ENCODE measurements at regions not wholly inside any gene's neighbourhood (a gene's known extent, or its start where the extent isn't known, plus 50 kb on each side); places are given as distances from the start of the nearest gene placed in this dataset.

DNA sequence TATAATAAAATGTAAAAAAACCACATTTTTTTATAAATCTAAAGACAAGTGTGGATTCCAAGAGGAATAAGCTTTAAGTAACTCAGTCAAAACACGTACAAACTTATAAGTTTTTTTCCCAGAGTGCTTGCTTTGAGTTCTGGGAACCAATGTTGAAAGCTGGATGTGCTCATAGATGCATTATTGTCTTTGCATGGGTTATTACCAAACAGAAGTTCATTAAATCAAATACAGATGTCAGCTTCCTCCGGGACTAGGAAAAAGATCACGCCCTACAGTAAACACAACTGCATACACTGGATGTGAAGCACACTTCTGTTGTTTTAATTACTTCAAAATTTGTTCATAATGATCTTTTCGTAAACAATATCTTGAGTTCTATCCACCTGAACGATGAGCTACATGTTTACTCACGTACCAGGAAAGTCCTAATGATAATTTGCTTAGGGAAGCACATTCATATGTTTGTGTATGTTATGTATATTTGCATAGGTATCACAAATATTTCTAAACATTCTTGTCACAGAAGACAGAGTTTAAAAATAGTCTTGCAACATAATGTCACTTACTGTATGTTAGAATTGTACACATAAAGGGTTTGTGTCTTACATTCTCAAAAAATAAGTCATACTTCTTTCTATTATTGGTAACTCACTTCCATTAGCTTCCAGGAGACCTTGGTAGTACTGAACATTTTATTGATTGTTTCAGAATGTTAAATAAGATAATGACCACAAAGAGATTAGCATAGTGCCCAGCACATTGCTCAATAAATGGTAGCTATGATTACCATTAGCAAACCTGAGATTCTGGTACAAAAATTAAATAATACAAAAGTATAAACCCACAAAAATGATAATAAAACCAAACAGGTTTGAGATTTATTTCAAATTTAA, 427.4 kb downstream of the CETN3 start:
- no peak for DNase-seq

DNA sequence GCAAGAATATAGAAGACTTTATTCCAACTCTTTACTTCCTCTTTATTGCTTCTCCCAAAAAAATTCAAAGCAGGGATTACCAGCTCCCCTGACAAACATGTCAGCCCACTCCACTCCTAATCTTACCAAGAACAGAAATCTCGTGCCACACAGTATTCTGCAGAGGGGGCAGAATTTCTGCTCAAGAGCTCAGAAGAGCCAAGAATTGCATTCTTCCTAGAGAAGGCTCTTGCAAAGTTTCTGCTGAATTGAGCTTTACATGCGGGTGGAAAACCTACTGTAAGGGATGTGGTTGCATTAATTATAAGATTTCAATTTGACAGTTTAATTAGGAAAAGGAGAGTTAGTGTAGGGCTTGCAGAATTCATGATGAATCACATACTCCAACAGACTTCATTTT, 428.5 kb downstream of the CETN3 start:
- no peak for DNase-seq

DNA sequence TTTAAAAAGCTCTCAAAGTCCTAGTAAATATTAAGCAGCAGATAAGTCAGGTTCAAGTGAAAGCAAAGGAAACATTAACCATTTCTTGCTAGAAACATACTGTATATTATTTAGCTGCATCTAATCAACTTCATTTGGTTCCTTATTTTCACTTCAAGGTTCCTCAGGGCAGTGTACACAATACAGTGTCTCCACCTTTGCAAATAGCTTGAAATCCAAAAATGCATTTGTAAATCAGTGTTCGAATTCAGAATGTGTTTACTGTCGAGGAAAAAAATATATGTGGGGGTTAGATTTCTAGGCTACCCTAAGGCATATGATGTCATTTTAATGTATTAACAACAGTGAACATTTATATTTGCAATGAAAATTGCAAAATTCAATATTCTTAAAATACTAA, 436.0 kb downstream of the CETN3 start:
- no peak for DNase-seq

DNA sequence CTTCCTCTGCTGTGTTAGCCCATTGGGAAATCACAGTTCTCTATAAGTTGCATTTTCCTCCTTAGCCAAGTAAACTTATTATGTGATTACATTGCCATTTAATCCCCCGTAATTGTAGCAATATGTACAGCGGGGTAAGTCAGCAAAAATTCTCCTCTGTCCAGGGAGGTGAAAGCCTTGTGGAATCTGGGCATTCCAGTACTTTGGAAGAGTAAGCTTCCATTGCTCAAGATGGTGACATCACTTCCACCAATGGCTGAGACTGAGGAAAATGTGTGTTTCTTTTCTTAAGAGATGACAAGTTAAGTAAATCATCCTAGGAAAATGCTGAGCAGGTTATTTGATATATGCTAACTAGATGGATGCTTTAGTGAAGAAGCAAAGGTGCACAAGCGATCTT, 436.7 kb downstream of the CETN3 start:
- no peak for DNase-seq

DNA sequence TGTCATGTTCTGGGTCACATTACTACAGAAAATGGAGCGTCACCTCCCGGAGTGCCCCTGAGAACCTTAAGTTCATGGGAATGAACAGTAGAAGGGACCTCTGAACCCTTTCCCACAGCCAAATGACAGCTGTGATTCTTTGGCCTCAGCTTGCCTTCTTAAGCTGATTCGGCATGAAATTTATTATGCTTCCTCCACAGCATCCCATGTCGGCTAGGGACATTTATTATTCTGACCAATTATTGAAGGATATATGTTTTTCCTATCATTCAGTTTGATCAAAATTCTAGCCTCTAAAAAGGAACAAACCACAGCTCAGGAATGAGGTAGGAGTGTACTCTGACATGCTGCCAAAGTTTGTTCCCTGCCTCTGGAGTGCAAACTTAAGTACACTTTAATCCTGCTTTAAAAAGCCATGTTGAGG, 440.6 kb downstream of the CETN3 start:
- no peak for DNase-seq

DNA sequence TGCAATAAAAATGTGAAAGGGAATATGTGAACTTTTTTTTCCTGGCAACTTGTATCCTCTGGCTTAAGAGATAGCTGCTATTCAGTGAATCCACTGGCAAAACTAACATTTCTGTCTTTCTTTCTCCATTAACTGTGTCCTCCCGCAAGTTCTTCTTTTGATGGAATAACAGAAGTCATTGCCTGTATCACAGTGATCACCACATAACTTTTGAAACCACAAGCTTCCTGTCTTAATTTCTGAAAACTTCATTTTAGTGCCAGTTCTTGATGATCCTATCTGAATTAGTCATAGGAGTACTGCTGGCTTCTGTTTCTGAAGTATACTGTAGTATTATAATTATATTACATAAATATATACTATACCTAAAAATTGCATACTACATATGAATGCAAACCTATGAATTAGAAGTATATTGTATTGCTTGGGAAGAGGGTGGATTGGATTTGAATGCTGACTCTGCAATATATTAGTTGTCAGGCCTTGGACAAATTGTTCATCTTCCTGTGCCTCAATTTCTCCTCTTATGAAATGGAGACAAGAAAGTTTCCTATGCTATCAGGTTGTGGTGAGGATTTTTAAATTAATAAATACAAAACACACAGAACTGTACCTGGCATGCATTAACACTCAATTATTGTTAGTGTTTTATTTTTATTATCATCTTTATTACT, 441.6 kb downstream of the CETN3 start:
- no peak for DNase-seq

DNA sequence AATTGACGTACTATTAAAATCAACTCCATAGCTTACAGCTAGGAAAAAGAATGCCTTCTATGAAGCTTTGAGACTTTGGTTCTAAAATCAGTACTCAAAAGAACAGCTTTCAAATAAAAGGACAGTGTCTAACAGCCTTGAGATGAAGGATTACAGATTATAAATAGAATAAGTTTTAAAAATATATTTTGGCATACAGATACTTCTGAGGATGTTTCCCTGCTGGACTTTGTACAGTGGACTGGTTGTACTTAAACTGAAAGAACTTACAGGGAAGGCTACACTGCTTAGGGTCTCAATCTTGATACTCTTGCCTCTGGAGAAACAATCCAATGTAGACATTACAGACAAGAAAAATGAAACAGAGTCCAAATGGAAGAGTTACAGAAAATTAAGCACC, 452.7 kb downstream of the CETN3 start:
- no peak for DNase-seq

DNA sequence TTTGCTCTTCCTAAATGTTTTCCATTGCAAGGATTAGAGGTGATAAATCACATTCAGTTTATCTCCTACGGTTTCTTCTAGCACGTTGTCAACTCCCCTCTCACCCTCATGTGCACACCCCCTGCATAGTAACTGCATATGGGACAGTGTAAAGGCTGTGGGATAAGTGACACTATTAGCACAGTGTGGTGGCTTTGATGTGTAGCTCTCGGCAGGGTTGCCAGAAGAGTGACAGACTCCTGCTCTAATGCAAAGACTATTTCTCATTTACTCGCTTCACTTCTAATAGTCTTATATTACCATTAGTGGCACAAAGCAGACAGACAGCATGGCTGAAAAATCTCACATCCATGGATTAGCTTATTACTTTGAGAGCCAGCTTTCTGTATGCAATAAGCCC, 454.6 kb downstream of the CETN3 start:
- DNase-seq: no peak

DNA sequence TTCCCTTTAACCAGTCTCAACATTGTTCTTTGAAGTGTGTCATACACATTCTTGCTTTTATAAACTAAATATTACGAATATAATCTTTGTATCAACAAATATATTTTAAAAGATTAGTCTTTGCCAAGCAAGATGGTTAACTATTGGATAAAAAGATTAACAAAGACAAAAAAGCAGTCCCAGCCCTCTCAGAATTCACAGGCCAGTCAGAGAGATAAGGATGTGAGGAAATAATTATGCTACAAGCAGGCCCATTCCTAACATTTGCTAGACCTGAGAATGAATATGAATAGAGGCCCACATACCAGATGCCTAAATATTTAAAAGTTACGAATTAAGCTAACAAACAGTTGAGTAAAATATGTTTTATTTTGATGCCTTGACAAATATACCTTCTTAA, 457.7 kb downstream of the CETN3 start:
- DNase-seq: no peak

DNA sequence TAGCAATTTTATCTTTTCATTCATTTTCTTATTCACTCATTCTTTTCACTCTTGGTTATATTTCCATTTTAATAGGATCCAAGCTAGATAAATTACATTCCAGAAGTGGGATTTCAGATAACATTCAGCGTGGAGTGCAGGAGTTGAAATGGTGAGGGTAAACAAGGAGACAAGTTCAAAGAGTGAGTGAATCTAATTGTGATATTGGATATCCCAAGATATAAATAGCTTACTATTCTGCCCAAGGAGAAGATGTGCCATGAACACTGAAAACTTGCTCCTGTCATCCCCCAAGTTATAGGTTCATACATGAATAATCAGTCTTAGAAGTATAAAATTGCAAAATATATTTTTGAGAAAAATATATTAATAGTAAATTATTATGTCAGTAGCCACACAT, 459.3 kb downstream of the CETN3 start:
- DNase-seq: no peak

DNA sequence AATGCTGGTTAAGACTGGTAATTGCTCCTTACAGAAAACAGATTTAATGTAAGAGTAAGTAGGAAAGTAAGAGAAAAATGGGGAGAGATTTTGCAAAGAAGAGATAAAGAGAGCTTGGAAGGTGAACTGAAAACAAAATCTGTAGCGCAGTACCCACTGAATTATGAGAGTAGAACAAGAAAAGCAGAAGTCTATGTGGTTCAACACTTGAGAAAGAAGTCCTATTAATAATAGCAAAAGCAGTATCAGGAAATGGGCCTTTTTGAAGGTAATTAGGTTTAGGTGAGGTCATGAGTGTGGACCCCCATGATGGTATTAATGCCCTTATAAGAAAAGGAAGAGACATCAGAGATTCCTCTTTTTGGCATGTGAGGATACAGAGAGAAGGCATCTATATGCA, 460.6 kb downstream of the CETN3 start:
- no peak for DNase-seq

DNA sequence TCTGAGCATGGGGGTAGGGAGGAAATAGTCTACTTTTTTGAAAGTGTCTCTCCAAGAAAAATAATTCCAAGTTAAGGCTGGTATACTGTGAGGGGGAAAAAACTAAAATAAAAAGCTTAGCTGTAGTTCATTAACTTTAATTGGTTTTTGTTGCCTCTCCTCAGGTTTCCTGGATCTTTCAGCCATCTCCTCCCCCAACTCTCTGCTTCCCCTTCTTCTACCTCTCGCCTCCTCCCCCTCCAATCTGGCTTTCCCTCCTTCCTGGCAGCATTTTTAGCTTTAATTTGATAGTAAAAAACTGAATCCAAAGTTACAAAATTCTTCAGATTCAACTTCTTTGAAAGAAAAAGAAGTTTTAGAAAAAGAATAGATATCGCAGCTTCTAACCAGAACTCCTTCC, 462.6 kb downstream of the CETN3 start:
- DNase-seq: no peak

DNA sequence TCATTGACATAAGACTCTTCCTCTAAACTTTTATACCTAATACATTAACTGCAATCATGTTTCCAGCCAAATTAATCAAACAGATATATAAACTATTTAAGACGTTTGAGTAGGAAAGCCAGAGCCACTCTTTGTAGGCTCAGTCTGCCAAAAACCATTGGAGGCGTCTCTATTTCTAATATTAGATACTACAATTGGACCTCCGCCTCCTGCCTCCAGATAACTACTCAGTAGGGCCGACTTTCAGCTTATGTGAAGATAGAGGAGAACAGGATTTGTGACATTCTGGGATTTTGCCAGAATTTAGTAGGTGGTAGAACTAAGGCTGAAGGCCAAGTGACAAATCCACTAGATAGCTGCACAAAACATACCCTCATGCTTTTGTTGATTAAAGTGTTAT, 463.0 kb downstream of the CETN3 start:
- DNase-seq: no peak

DNA sequence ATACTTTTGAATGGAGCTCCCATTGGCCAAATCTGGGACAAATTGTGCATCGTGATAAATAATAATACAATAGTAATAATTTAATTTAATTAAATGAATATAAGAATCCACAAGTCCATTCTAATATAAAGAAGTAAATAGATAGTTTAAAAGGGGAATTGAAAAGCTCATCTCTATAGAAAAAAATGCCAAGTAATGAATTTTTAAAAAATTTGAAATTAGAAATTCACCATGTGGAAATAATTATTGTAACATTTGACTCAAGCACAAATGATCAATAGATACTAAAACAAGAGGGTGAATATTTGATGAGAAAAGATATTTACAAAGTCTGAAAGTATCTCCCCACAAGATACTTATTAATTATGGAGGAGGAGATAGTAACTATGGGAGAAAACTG, 467.4 kb downstream of the CETN3 start:
- no peak for DNase-seq

DNA sequence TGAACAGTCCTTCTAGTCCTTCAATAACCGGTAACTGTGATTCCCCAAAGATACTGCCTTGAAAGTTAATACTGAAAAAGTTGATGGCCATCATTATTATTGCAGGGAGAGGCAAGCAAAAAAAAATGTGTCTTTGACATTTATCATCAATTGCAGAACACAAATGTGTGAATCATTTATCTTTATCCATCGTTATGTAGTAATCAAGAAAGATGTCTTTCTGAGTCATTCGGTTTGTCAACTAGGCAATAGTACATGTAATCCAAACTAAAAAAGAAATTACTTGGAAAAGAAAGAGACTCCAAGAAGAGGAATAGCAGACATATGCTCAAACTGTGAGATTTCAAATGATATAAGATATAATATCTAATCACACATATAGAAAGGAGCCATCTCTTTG, 473.0 kb downstream of the CETN3 start:
- no peak for DNase-seq

DNA sequence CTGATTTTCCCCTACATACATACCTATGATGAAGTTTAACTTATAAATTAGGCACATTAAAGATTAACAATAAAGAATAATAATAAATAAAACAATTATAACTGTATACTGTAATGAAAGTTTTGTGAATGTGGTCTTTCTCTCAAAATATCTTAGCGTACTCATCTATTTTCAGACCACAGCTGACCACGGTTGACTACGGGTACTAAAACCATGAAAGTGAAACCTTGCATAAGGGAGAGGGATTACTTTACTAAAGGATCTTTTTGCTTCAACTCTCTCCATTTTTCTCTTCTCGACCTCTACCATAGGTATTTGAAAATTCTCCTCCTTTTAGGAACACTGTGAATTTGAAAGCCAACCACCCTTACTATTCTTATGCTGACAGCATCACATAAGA, 475.5 kb downstream of the CETN3 start:
- DNase-seq: no peak

DNA sequence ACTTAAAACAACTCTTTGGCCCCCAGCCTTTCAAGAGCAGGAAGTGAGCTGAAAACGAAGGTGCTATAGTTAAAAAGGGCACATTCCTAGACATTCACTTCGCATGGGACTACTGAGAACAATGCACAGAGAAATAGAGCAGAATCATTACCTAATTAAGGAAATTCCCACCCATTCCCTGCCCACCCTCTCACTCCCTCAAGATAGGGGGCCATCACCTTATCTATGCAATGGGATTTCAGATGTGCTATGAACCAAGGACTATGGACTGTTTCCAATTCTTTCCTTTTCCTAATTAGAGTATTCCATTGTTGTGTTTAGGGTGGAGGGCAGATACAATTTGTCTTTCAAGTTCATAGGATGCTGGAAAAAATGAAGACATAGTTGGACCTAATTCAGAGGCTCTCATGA, 476.8 kb downstream of the CETN3 start:
- no peak for DNase-seq

DNA sequence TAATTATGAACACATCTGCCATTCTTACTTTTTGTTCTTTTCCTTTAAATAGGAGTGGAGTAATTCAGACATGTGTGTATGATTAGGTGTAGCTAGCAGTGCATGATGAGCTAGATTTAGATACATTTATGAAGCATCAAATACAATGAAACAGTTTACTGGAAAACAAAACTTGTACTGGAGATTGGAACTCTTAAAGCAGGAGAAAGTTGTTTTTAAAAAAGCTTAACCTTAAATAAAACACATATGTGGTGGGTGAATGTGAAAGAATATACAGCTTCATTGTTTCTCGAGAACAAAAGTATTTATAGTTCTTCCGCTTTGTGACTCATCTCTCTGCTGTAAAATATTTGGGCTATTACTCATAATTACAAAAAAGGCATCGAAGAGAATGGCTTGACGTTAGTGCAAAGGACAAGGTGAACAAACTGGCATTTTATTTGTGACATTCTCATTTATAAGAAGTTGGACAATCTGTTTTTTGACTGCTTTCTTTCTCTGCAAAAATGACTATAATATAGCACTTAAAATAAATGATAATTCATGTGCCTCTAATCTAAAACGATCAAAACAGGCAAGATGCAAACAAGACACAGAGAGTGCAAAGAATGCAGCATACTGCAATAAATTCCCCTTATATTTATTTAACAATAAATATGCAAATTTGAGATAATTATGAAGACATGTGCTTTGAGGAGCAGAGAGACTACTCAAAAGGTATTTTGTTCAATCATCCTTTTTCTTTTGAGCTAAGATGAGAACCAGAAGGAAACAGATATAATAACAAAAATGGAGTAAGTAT, 478.8 kb downstream of the CETN3 start:
- DNase-seq: no peak

DNA sequence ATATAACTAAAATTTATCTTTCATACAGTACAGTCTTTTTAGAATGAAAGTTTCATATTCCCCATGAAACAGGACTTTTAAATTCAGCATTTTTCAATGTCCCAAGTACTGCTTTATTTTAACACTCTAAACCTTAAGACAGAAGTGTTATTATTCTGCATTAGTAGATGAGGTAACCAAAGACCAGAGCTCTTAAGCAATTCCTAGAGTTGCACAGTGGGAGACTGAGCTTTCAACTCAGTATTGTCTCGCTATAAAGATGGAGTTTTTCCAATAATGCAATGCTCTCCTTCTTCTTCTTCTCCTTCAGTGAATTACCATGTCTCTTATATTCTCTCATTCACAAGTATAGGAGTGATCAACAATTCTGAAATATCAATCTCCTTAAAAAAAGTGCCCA, 479.7 kb downstream of the CETN3 start:
- DNase-seq: no peak

DNA sequence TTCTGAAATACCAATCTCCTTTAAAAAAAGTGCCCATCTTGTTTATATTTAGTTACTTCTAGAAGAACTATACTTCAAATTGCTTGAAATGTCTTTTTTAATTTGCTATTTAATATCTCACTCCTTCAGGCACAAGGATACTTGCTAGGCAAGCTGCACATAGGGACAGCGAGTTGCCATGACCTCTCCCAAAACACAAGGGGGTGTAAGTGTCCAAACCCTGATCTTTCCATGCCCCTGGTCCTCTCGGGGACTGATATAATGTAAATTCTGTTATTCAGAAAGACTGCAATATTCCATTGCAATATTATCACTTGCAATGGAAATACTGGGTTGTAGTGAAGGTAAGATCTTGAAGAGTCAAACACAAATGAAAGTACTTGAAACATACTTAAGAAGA, 480.4 kb downstream of the CETN3 start:
- no peak for DNase-seq

DNA sequence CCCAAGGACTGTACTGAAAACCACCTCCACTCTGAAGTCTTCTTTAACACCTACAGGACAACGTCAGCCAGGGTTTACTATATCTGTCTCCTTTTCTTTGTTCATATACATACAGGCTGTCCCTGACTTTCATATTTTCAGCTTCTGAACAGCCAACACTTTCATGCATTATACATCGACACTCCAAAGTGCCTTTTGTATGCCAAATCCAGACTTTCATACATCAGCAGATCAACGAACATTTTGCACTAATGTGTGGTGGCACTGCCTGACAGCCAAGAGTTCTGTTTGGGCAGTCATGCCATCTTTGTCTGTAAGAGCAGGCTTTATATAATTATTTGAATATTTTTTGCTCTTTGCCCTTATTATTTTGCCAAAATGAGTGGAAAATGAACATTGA, 487.4 kb downstream of the CETN3 start:
- DNase-seq: no peak

DNA sequence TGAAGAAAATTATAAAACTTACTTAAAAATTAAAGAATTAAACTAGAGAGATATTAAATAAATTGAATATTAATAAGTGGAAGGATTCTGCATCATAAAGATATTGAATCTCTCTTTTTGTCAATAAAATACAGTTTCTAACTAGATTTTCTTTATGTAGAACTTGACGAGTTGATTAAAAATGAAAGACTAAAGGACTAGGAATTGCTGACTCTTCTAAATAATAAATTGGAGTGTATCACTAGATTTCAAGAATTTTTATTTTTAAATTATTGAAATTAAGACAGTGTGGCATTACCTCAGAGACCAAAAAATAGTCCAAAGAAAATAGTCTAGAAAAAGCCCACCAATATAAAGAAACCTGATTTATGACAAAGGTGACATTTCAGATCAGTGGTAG, 492.4 kb downstream of the CETN3 start:
- DNase-seq: no peak

DNA sequence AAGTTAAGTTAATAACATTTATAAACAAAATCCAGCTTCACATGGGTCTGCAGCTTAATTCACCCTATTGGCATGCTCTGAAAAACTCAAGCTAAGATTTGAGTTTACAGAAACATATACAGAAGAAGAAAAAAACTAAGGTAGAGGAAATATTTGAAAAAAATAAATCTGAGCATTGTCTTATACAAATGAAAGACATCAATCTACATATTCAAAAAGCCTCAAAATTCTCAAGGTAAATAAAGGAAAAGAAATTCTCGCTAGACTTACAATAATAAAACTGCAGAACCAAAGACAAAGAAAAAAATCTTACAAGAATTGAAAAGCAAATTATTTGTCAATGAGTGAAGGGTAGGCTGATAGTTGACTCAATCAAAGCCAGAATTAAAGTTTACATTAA, 493.4 kb downstream of the CETN3 start:
- no peak for DNase-seq

DNA sequence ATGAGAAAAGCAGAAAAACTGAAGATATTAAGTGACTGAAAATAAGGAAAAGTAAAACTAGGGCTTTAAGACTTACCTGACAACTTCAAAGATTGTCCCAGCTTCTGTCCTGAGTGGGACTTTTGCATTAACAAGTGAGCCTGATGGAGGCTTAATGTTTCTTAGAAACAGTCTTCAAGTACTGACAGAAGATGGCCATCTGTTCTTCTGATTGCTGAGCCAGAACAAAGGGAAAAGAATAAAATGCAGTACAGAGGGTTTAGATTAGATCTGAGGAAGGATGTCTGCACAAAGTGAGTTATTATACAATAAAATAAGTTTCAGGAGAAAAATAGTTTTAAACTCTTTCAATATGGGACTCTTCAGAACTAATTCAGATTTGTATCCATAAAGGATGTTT, 500.7 kb downstream of the CETN3 start:
- no peak for DNase-seq
